ENCODE measurements at regions not wholly inside any gene's neighbourhood (a gene's known extent, or its start where the extent isn't known, plus 50 kb on each side); places are given as distances from the start of the nearest gene placed in this dataset.

GRCh38 chr15:93330912-93331544, 242.0 kb upstream of the RGMA start:
- TF ChIP-seq POLR2AphosphoS5 (IDR thresholded peaks at IDR 0.05; ENCODE audit: low read depth, low read length) (no peak), SIN3A (IDR thresholded peaks at IDR 0.05; ENCODE audit: borderline replicate concordance, insufficient read depth, low read length) (no peak), REST (IDR thresholded peaks at IDR 0.05; ENCODE audit: insufficient read depth in 1 of 2, low read depth in 2 of 2, low read length in 2 of 2) (no peak), FOXP2 (optimal IDR thresholded peaks at IDR 0.05; ENCODE audit: borderline replicate concordance, extremely low read depth, extremely low read length, insufficient read depth) (no peak), TAF1 (IDR thresholded peaks at IDR 0.05; ENCODE audit: borderline replicate concordance, insufficient read depth, low read length) (no peak)

GRCh38 chr15:93327364-93327763, 238.4 kb upstream of the RGMA start:
- TF ChIP-seq REST (IDR thresholded peaks at IDR 0.05; ENCODE audit: insufficient read depth in 1 of 2, low read depth in 2 of 2, low read length in 2 of 2) (no peak), POLR2AphosphoS5 (IDR thresholded peaks at IDR 0.05; ENCODE audit: low read depth, low read length) (no peak), SIN3A (IDR thresholded peaks at IDR 0.05; ENCODE audit: borderline replicate concordance, insufficient read depth, low read length) (no peak), FOXP2 (optimal IDR thresholded peaks at IDR 0.05; ENCODE audit: borderline replicate concordance, extremely low read depth, extremely low read length, insufficient read depth) (no peak), TAF1 (IDR thresholded peaks at IDR 0.05; ENCODE audit: borderline replicate concordance, insufficient read depth, low read length) (no peak)

- no peak for TF ChIP-seq REST (IDR thresholded peaks at IDR 0.05; ENCODE audit: insufficient read depth in 1 of 2, low read depth in 2 of 2, low read length in 2 of 2)
- no peak for TF ChIP-seq SIN3A (IDR thresholded peaks at IDR 0.05; ENCODE audit: borderline replicate concordance, insufficient read depth, low read length)
- no peak for TF ChIP-seq TAF1 (IDR thresholded peaks at IDR 0.05; ENCODE audit: borderline replicate concordance, insufficient read depth, low read length)
- no peak for TF ChIP-seq FOXP2 (optimal IDR thresholded peaks at IDR 0.05; ENCODE audit: borderline replicate concordance, extremely low read depth, extremely low read length, insufficient read depth)
- TF ChIP-seq POLR2AphosphoS5 (IDR thresholded peaks at IDR 0.05; ENCODE audit: low read depth, low read length), result no peak
These were observed 235.4 kb upstream of the RGMA start for GRCh38 chr15:93324186-93324975.

GRCh38 chr15:93321881-93322282, 232.9 kb upstream of the RGMA start:
- TF ChIP-seq POLR2AphosphoS5 (IDR thresholded peaks at IDR 0.05; ENCODE audit: low read depth, low read length) (no peak), TAF1 (IDR thresholded peaks at IDR 0.05; ENCODE audit: borderline replicate concordance, insufficient read depth, low read length) (no peak), FOXP2 (optimal IDR thresholded peaks at IDR 0.05; ENCODE audit: borderline replicate concordance, extremely low read depth, extremely low read length, insufficient read depth) (no peak), REST (IDR thresholded peaks at IDR 0.05; ENCODE audit: insufficient read depth in 1 of 2, low read depth in 2 of 2, low read length in 2 of 2) (no peak), SIN3A (IDR thresholded peaks at IDR 0.05; ENCODE audit: borderline replicate concordance, insufficient read depth, low read length) (no peak)

Measured in PFSK-1 (cell line).